ENCODE measurements at regions not wholly inside any gene's neighbourhood (a gene's known extent, or its start where the extent isn't known, plus 50 kb on each side); places are given as distances from the start of the nearest gene placed in this dataset.

- TF ChIP-seq, protein P1, sequence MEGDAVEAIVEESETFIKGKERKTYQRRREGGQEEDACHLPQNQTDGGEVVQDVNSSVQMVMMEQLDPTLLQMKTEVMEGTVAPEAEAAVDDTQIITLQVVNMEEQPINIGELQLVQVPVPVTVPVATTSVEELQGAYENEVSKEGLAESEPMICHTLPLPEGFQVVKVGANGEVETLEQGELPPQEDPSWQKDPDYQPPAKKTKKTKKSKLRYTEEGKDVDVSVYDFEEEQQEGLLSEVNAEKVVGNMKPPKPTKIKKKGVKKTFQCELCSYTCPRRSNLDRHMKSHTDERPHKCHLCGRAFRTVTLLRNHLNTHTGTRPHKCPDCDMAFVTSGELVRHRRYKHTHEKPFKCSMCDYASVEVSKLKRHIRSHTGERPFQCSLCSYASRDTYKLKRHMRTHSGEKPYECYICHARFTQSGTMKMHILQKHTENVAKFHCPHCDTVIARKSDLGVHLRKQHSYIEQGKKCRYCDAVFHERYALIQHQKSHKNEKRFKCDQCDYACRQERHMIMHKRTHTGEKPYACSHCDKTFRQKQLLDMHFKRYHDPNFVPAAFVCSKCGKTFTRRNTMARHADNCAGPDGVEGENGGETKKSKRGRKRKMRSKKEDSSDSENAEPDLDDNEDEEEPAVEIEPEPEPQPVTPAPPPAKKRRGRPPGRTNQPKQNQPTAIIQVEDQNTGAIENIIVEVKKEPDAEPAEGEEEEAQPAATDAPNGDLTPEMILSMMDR (IDR thresholded peaks at IDR 0.05; ENCODE audit: low read depth, low read length, missing input control), result no peak
- TF ChIP-seq RAD21 (IDR thresholded peaks at IDR 0.05), result no peak
- no peak for TF ChIP-seq REST (IDR thresholded peaks at IDR 0.05)
- TF ChIP-seq FOXA1 (IDR thresholded peaks at IDR 0.05), result no peak
- no peak for TF ChIP-seq RXRA (IDR thresholded peaks at IDR 0.05)
- TF ChIP-seq YY1 (IDR thresholded peaks at IDR 0.05), result no peak
- no peak for TF ChIP-seq SP1 (IDR thresholded peaks at IDR 0.05)
- TF ChIP-seq, protein P2, sequence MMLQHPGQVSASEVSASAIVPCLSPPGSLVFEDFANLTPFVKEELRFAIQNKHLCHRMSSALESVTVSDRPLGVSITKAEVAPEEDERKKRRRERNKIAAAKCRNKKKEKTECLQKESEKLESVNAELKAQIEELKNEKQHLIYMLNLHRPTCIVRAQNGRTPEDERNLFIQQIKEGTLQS (IDR thresholded peaks at IDR 0.05), result no peak
- TF ChIP-seq MAX (IDR thresholded peaks at IDR 0.05), result no peak
- TF ChIP-seq TAF1 (conservative IDR thresholded peaks at IDR 0.05), result no peak
- TF ChIP-seq NR2F2 (IDR thresholded peaks at IDR 0.05), result no peak
- TF ChIP-seq GABPA (IDR thresholded peaks at IDR 0.05 in 1 of 2, conservative IDR thresholded peaks at IDR 0.05 in 1 of 2), result no peak
Observed at GRCh38 chr4:144203155-144203554, 62.6 kb upstream of the GYPA start.

Measured in liver (tissue), 3 donors.